ENCODE measurements at regions not wholly inside any gene's neighbourhood (a gene's known extent, or its start where the extent isn't known, plus 50 kb on each side); places are given as distances from the start of the nearest gene placed in this dataset.
"Not testable (repeated sequence)": the region's sequence is repeated elsewhere in the genome, so short reads cannot be mapped to it uniquely, and the experiment has no call there.

DNA sequence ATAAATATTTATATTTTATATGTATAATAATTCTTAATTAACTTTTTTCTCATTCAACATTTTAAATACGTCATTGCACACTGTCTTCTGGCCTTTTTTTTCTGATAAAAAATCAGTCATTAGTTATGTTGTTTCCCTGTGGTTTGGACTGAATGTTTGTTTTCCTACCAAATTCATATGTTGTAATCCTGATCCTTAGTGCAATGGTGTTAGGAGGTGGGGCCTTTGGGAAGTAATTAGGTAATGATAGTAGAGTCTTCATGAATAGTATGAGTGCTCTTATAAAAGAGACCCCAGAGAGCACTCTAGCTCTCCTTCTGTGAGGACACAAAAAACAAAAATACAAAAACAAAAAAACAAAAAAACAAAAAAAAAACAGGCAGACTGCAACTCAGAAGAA lies 117.2 kb downstream of the GASK1B start:
- intact Hi-C loops (cut with DNase I): no loop called here
- ATAC-seq (peak; percentile 49), DNase-seq (ENCODE audit: low spot score) (no peak)

DNA sequence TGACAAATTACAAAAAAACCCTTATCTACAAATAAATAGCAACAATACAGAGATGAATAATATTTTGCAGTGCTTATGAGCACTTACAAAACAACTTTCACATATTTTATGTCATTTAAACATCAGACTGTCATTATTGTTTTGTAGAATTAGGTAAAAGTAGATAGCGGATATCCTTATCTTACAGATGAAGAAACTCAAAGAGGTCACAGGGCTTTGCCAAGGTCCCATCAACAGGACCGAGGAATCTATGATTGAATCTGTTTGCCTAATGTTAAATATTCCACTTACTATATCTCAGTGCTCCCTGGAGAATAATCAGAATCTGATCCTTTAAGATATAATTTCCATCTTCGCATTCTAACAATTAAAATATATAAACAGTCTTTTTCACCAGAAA lies 119.0 kb downstream of the GASK1B start:
- intact Hi-C loops (cut with DNase I): no loop called here
- DNase-seq (ENCODE audit: low spot score): no peak
- ATAC-seq: no peak

DNA sequence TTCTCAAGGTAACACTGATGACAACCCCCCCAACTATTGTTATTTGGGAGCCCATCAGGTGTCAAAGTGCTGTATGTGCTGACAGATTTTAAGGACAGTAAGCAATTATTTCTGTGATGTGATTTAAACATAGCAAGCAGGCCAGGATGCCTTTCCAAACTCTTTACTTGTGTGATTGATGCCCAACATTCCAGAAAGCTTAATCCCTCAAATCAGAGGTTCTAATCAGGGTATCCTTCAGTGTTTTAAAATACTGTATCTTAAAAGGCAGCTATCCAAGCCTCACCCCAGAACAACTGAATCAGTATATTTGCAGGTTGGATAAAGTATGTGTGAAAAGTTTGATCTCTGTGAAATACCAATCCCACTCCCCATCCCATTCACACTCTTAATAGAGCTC lies 119.7 kb downstream of the GASK1B start:
- intact Hi-C loops (cut with DNase I): no loop called here
- no peak for DNase-seq (ENCODE audit: low spot score)
- no peak for ATAC-seq

DNA sequence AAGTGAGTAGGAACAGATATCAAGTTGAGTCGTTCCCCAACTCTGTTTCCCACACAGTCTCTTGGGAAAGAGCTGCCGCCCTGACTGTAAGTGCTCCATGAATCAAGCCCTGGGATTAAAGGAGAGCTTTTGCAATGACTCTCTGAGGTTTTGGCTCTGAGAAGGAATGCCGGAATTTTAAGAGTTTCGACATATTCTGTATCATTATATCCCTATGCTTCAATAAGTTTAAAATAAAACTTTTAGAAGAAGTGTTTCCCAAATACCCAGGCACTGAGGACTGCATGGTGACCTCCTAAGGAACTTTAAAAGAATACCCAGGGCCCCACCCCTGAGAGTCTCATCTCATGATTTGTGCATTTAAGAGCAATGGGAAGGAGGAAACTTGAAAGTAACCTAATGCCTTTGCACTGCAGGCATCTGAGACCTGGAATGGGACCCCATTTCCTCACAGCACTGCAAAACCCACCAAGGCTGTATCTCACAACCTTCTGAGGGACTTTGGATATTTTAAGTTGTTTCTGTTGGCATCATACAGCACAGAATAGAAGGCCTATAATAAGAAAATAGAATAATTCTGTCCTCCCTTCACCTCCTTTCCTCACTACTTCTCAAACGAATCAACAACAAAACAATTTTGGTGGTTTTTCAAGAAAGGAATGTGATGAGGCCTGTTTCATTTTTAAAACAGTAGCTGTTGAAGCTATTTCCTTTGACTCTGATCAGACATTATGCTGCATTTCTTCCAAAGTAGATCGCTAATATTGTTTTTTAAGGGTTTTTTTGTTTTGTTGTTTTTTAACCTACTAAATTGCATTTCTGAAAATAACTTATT lies 121.2 kb downstream of the GASK1B start:
- no peak for DNase-seq (ENCODE audit: low spot score)
- ATAC-seq: peak; percentile 88
- intact Hi-C loops (cut with DNase I): no loop called here

DNA sequence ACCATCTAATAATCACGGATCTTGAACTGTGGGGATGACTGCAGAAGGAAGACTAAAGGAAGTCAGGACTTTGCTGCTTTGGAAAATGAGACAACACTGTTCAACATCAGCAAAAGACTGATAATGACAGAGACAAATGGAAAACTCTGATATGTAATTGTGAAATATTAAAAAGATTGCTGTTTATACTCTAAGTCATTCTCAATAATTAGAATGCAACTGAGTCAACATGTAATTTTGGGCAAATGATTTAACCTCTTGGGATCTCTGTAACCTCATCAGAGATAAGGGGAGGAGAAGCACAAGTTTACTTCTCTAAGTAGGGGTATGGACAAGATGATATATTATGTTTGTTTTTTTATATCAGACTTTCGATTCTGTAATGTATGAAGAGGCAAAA lies 121.9 kb downstream of the GASK1B start:
- intact Hi-C loops (cut with DNase I): no loop called here
- DNase-seq (ENCODE audit: low spot score) (no peak), ATAC-seq (peak; percentile 20)

DNA sequence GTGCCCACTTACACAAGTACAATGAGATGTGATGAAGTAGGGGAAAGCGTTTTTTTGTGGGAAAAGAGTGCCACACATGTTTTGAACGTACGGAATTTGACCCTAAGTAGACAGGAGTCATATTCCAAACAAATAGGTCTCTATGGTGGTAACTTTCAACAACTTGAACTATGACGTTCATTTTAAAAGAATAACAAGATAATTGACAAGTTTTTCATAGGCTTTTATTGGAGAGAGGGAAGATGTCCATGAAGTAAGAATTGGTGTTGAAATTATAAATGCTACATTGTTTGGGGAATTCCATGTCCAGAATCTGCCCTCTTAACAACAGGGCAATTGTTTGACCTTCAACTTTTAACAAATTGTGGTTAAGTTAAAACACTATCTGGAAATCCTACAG lies 126.5 kb downstream of the GASK1B start:
- DNase-seq (ENCODE audit: low spot score): no peak
- no peak for ATAC-seq
- intact Hi-C loops (cut with DNase I): no loop called here

- DNase-seq (ENCODE audit: low spot score) (no peak), ATAC-seq (no peak)
- intact Hi-C loops (cut with DNase I): loop anchor here (2.0 kb wide), 1 partner anchor 39 kb away; no protein-coding TSS in a partner anchor
These were observed 128.7 kb downstream of the GASK1B start for GRCh38 chr4:158043971-158044618.

DNA sequence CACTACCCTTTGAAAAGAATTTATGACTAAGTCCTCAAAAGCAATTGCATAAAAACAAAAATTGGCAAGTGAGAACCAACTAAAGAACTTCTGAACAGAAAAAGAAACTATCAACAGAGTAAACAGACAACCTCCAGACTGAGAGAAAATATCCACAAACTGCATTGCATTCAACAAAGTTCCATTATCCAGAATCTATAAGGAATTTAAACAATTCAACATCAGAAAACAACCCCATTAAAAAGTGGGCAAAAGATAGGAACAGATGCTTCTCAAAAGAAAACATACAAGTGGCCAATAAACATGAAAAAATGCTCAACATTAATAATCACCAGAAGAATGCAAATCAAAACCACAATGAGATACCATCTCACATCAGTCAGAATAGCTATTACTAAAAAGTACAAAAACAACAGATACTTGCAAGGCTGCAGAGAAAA lies 130.2 kb downstream of the GASK1B start:
- intact Hi-C loops (cut with DNase I): no loop called here
- DNase-seq (ENCODE audit: low spot score) (no peak), ATAC-seq (no peak)

GRCh38 chr4:158038718-158039117 lies 134.1 kb downstream of the GASK1B start:
- no peak for ATAC-seq
- DNase-seq (ENCODE audit: low spot score): no peak
- intact Hi-C loops (cut with DNase I): no loop called here

DNA sequence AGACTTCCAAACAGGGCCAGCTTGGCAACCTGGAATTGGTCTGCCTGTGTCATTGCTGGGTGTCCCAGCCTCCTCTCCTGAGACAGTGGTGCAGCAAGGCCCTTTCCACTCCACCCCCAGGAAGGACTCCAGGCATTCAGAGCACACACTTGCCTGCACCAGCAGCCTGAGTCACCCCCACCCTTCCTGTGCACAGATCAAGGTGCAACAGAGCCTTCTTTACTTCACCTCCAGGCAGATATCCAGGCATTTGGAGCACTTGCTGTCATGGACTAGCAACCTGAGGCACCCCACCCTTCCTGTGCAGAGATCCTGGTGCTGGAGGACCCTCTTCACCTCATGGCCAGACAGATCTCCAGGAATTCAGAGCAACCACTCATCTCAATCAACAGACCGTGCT lies 135.8 kb downstream of the GASK1B start:
- DNase-seq (ENCODE audit: low spot score): no peak
- intact Hi-C loops (cut with DNase I): no loop called here
- ATAC-seq: no peak

DNA sequence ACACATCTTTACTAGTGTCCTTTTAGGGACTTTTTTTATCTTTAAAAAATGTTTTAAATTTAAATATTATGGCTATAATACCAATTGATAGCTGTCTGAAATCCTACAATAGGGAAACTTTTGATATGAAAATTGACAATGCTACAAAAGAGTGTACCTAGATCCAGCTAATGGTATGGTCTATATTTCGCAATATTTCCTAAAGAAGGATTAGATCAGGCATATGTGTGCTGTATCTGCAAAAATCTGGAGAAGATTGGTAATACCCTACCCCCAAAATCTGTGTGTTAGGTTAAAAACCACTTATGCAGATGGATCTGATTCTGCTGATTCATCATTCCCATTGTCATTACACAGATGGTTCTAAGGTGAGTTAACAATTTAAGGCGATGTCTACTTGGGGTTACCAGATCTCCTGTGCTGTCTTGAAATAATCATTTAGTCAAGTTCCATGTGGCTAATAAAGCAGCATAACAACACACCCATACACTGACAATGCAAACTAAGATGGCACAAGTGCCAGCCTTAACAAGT lies 137.1 kb downstream of the GASK1B start:
- no peak for ATAC-seq
- intact Hi-C loops (cut with DNase I): no loop called here

GRCh38 chr4:158033416-158034120 lies 139.3 kb downstream of the GASK1B start:
- ATAC-seq (no peak), DNase-seq (ENCODE audit: low spot score) (no peak)
- intact Hi-C loops (cut with DNase I): no loop called here

More for the DNA sequence above, 137.1 kb downstream of the GASK1B start:
- DNase-seq (ENCODE audit: low spot score): no peak

GRCh38 chr4:158032733-158033415 lies 140.0 kb downstream of the GASK1B start:
- intact Hi-C loops (cut with DNase I): no loop called here
- no peak for ATAC-seq
- no peak for DNase-seq (ENCODE audit: low spot score)

GRCh38 chr4:158028381-158028780 lies 144.4 kb downstream of the GASK1B start:
- ATAC-seq; intact Hi-C loops (cut with DNase I); DNase-seq (ENCODE audit: low spot score): not testable (repeated sequence)

GRCh38 chr4:158025131-158025530 lies 147.7 kb downstream of the GASK1B start:
- no peak for ATAC-seq
- DNase-seq (ENCODE audit: low spot score): no peak
- intact Hi-C loops (cut with DNase I): no loop called here

DNA sequence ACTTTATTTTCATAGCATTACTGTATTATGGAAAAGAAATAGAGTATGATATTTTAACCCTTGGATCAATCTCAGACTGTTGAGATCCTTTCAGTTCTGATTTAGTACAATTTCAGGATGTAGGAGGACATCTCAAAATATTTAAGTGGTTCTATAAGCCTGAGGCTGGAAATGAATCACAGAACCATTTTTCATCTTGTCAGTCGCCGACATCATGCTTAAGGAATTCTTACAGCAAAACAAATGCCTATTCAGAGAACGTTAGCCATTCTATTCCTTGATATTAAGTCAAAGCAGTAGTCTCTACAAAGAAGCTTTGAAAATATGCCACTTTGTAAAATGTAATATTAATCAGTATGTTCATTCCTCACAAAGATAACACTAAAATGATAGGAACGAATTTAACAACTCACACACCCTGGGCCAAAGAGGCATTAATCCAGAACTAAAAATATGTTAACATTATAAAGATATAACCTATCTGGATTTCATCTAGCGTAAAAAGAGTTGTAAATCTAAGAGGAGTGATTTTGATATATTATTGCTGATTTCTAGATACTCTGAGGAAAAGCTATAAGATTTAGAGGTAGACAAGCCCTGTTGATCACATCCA lies 152.0 kb downstream of the GASK1B start:
- no peak for ATAC-seq
- no peak for DNase-seq (ENCODE audit: low spot score)
- intact Hi-C loops (cut with DNase I): no loop called here

GRCh38 chr4:158020176-158020575 lies 152.6 kb downstream of the GASK1B start:
- ATAC-seq (peak; percentile 68), DNase-seq (ENCODE audit: low spot score) (no peak)
- intact Hi-C loops (cut with DNase I): no loop called here

- DNase-seq (ENCODE audit: low spot score): no peak
- intact Hi-C loops (cut with DNase I): no loop called here
- ATAC-seq: no peak
These were observed 154.0 kb downstream of the GASK1B start for GRCh38 chr4:158018831-158019230.

Measured in sciatic nerve (tissue), 2 donors.